IMR-90 (cell line): ENCODE measurements at regions not wholly inside any gene's neighbourhood (a gene's known extent, or its start where the extent isn't known, plus 50 kb on each side); places are given as distances from the start of the nearest gene placed in this dataset.

Source experiments
- ATAC-seq: fragments of 200-7000 bp; cut with Tn5 transposase; 2 replicates; pipeline ENCODE4 v1.9.1; 2020; ENCODE audit warnings: low read depth, mild to moderate bottlenecking, moderate library complexity
- BruUV-seq: library from RNA; stranded (reverse); fragments of 400-500 nt; replicated peaks from 2 replicates; lab custom pipeline; 2021; lab: Mats Ljungman, UMichigan
- CTCF ChIA-PET: fragments of 300-600 bp; formaldehyde crosslinking; extraction: SDS; loops from one replicate; lab custom pipeline; 2021; ENCODE audit warnings: antibody characterized with exemption; lab: Yijun Ruan, JAX
- POLR2A ChIA-PET: fragments of 300-600 bp; sonication (Branson Sonifier 250); formaldehyde crosslinking; loops from one replicate; lab custom pipeline; 2022; ENCODE audit warnings: antibody characterized with exemption; ENCODE audit not compliant: unreplicated experiment; lab: Charles Lee
- DNase-seq: peaks from one replicate; pipeline ENCODE4 v3.0.0; 2013
- H2AFZ ChIP-seq: replicated peaks from 2 replicates; pipeline ENCODE3; 2013; ENCODE audit warnings: low read length, mild to moderate bottlenecking; ENCODE audit not compliant: poor library complexity
- H2AK5ac ChIP-seq: 2 replicates; pipeline ENCODE4 v1.6.1; 2013; ENCODE audit warnings: low read depth, low read length, inconsistent platforms
- H2AK9ac ChIP-seq: replicated peaks from 2 replicates; pipeline ENCODE3; 2013; ENCODE audit warnings: mild to moderate bottlenecking, low read depth, low read length, moderate library complexity; ENCODE audit not compliant: poor library complexity
- H2BK120ac ChIP-seq: 2 replicates; pipeline ENCODE4 v1.6.1; 2013; ENCODE audit warnings: low read depth, low read length, inconsistent platforms
- H2BK15ac ChIP-seq: 3 replicates; pipeline ENCODE4 v1.6.1; 2013; ENCODE audit warnings: low read depth, low read length, inconsistent platforms
- H2BK20ac ChIP-seq: 2 replicates; pipeline ENCODE4 v1.6.1; 2013; ENCODE audit warnings: low read depth, mild to moderate bottlenecking, inconsistent platforms, low read length, moderate library complexity
- H2BK5ac ChIP-seq: 2 replicates; pipeline ENCODE4 v1.6.1; 2013; ENCODE audit warnings: mild to moderate bottlenecking, low read depth, low read length, inconsistent platforms; ENCODE audit not compliant: poor library complexity, severe bottlenecking
- H3K14ac ChIP-seq: replicated peaks from 2 replicates; pipeline ENCODE4 v1.6.1; 2013; ENCODE audit warnings: low read depth, low read length, inconsistent platforms
- H3K18ac ChIP-seq: 2 replicates; pipeline ENCODE4 v1.6.1; 2013; ENCODE audit warnings: low read depth, low read length, control low read depth
- H3K23ac ChIP-seq: 2 replicates; pipeline ENCODE4 v1.6.1; 2013; ENCODE audit warnings: low read depth, low read length, inconsistent platforms
- H3K27ac ChIP-seq: 2 replicates; pipeline ENCODE4 v1.5.1; 2013; ENCODE audit warnings: mild to moderate bottlenecking, control low read depth, low read length; ENCODE audit not compliant: insufficient read depth
- H3K27me3 ChIP-seq: 2 replicates; pipeline ENCODE4 v1.6.1; 2013; ENCODE audit warnings: low read length; ENCODE audit not compliant: control insufficient read depth, insufficient read depth
- H3K36me3 ChIP-seq: 2 replicates; pipeline ENCODE4 v1.6.1; 2013; ENCODE audit warnings: low read length, mixed read lengths; ENCODE audit not compliant: control insufficient read depth, insufficient read depth
- H3K4ac ChIP-seq: 2 replicates; pipeline ENCODE4 v1.6.1; 2013; ENCODE audit warnings: low read depth, low read length, inconsistent platforms
- H3K4me1 ChIP-seq: 2 replicates; pipeline ENCODE4 v1.6.1; 2013; ENCODE audit warnings: low read length, mixed read lengths; ENCODE audit not compliant: control insufficient read depth, insufficient read depth
- H3K4me2 ChIP-seq: 2 replicates; pipeline ENCODE4 v1.6.1; 2013; ENCODE audit warnings: low read depth, mild to moderate bottlenecking, control low read depth, low read length, moderate library complexity
- H3K4me3 ChIP-seq: 2 replicates; pipeline ENCODE4 v1.5.1; 2013; ENCODE audit warnings: low read depth, mild to moderate bottlenecking, control low read depth, low read length, moderate library complexity; ENCODE audit not compliant: insufficient read depth
- H3K56ac ChIP-seq: 2 replicates; pipeline ENCODE4 v1.6.1; 2013; ENCODE audit warnings: low read length, inconsistent platforms; ENCODE audit not compliant: insufficient read depth; ENCODE audit errors: extremely low read depth
- H3K79me1 ChIP-seq, 2 experiments: 2 replicates each; pipeline ENCODE4 v1.6.1; 2013; ENCODE audit warnings: low read length in 2 of 2, inconsistent platforms in 1 of 2, low read depth in 1 of 2
- H3K9ac ChIP-seq: 2 replicates; pipeline ENCODE4 v1.6.1; 2013; ENCODE audit warnings: low read depth, low read length, control low read depth
- H3K9me1 ChIP-seq: 2 replicates; pipeline ENCODE4 v1.6.1; 2013; ENCODE audit warnings: low read length, inconsistent platforms; ENCODE audit not compliant: insufficient read depth
- H3K9me3 ChIP-seq: 2 replicates; pipeline ENCODE4 v1.6.1; 2013; ENCODE audit warnings: low read length; ENCODE audit not compliant: control insufficient read depth, insufficient read depth
- H4K20me1 ChIP-seq: 2 replicates; pipeline ENCODE4 v1.6.1; 2013; ENCODE audit warnings: low read length, inconsistent platforms; ENCODE audit not compliant: insufficient read depth
- H4K5ac ChIP-seq: 2 replicates; pipeline ENCODE4 v1.6.1; 2013; ENCODE audit warnings: mild to moderate bottlenecking, low read depth, low read length, control low read depth
- H4K8ac ChIP-seq, 2 experiments: 2 replicates each; pipeline ENCODE4 v1.6.1; 2013; ENCODE audit warnings: low read depth in 2 of 2, low read length in 2 of 2, control low read depth in 1 of 2, inconsistent platforms in 1 of 2
- H4K91ac ChIP-seq: 2 replicates; pipeline ENCODE4 v1.6.1; 2013; ENCODE audit warnings: low read depth, low read length, inconsistent platforms; ENCODE audit not compliant: insufficient read depth
- BHLHE40 ChIP-seq: fragments of 150-350 bp; IDR thresholded peaks from 2 replicates; pipeline ENCODE4 v1.6.1; 2016; ENCODE audit warnings: mild to moderate bottlenecking, low read depth, low read length
- CEBPB ChIP-seq: IDR thresholded peaks from 2 replicates; pipeline ENCODE4 v1.6.1; 2012; ENCODE audit warnings: low read depth, low read length, improper control_type of control experiment
- CHD1 ChIP-seq: IDR thresholded peaks from 2 replicates; pipeline ENCODE4 v1.6.1; 2012; ENCODE audit warnings: low read depth, low read length, improper control_type of control experiment
- CTCF ChIP-seq: conservative IDR thresholded peaks from 2 replicates; pipeline ENCODE4 v1.5.1; 2012; ENCODE audit warnings: mild to moderate bottlenecking, low read depth, low read length, improper control_type of control experiment
- ELK1 ChIP-seq: fragments of 150-350 bp; IDR thresholded peaks from 2 replicates; pipeline ENCODE4 v1.6.1; 2016; ENCODE audit warnings: low read depth, mild to moderate bottlenecking, low read length, moderate library complexity, borderline replicate concordance
- MAFK ChIP-seq: IDR thresholded peaks from 2 replicates; pipeline ENCODE4 v1.6.1; 2012; ENCODE audit warnings: low read depth, low read length, improper control_type of control experiment
- MAZ ChIP-seq: IDR thresholded peaks from 2 replicates; pipeline ENCODE4 v1.6.1; 2012; ENCODE audit warnings: low read depth, mild to moderate bottlenecking, low read length, improper control_type of control experiment, moderate library complexity, borderline replicate concordance
- MXI1 ChIP-seq: IDR thresholded peaks from 2 replicates; pipeline ENCODE4 v1.6.1; 2012; ENCODE audit warnings: low read depth, mild to moderate bottlenecking, low read length, moderate library complexity, borderline replicate concordance
- POLR2A ChIP-seq: IDR thresholded peaks from 2 replicates; pipeline ENCODE4 v1.6.1; 2012; ENCODE audit warnings: mild to moderate bottlenecking, low read depth, low read length
- RCOR1 ChIP-seq: IDR thresholded peaks from 2 replicates; pipeline ENCODE4 v1.6.1; 2012; ENCODE audit warnings: mild to moderate bottlenecking, low read length, improper control_type of control experiment; ENCODE audit not compliant: insufficient replicate concordance
- SMC3 ChIP-seq: fragments of 150-350 bp; IDR thresholded peaks from 2 replicates; pipeline ENCODE4 v1.6.1; 2016; ENCODE audit warnings: low read depth, mild to moderate bottlenecking, antibody characterized with exemption, low read length, moderate library complexity
- USF2 ChIP-seq: fragments of 150-350 bp; IDR thresholded peaks from 2 replicates; pipeline ENCODE4 v1.6.1; 2017; ENCODE audit warnings: mild to moderate bottlenecking, antibody characterized with exemption, low read length, low read depth
- WGBS, 2 experiments: methylation state at CpG; one replicate each; pipeline versions ENCODE4 v1.1.5 to v1.1.7; 2013; ENCODE audit warnings: missing lambda C conversion rate in 2 of 2; ENCODE audit not compliant: insufficient read length in 1 of 2; ENCODE audit errors: extremely low coverage in 2 of 2; 5-methylcytosine and 5-hydroxymethylcytosine counted together
- dilution Hi-C: fragments of 300-500 bp; cut with HindIII; formaldehyde crosslinking; loops from one replicate; pipeline ENCODE4 v1.14.3; 2018; ENCODE audit warnings: low sequenced_read_pairs; ENCODE audit not compliant: unreplicated experiment
- in situ Hi-C: fragments of 300-500 bp; cut with MboI; formaldehyde crosslinking; loops from 3 replicates; pipeline ENCODE4 v1.14.3; 2019; ENCODE audit warnings: low sequenced_read_pairs, inconsistent platforms, mixed read lengths
- intact Hi-C: fragments of 100-400 bp; cut with micrococcal nuclease; formaldehyde crosslinking; loops from 2 replicates; pipeline ENCODE4 v1.10.0; 2022

- intact Hi-C loops (no loop called here), in situ Hi-C loops (no loop called here), dilution Hi-C loops (no loop called here)
- no peaks in the 10 kb centered on the region for H3K79me1 ChIP-seq
- CTCF ChIA-PET, result no interaction called here
- no peak for ATAC-seq
- WGBS, 2 experiments, result 20% methylated on average over 1 of the region's 1 CpG; no CpG with 5 or more reads in 1 of the 2 experiments
- H4K8ac ChIP-seq, result no peak overlapping the region
- no peaks in the 10 kb centered on the region for H3K9me3 ChIP-seq
- no peak overlapping the region for H3K18ac ChIP-seq
- H2BK15ac ChIP-seq, result no peak overlapping the region
- H3K4ac ChIP-seq, result no peak overlapping the region
- no peak overlapping the region for H2BK20ac ChIP-seq
- H4K5ac ChIP-seq, result no peak overlapping the region
- POLR2A ChIA-PET, result no interaction called here
- H2AK9ac ChIP-seq, result no peak overlapping the region
- no peaks in the 10 kb centered on the region for H4K20me1 ChIP-seq
- H3K27ac ChIP-seq, result no peak overlapping the region
- no peak overlapping the region for H3K9ac ChIP-seq
- H2AFZ ChIP-seq, result no peak overlapping the region
- H3K4me2 ChIP-seq, result no peak overlapping the region
- no peak for TF ChIP-seq MAZ
- TF ChIP-seq CHD1, result no peak
- TF ChIP-seq MXI1, result no peak
- TF ChIP-seq USF2, result no peak
- no peak for TF ChIP-seq SMC3
- no peak for TF ChIP-seq CTCF
- TF ChIP-seq CEBPB, result no peak
- no peak for TF ChIP-seq MAFK
- TF ChIP-seq POLR2A, result no peak
- TF ChIP-seq ELK1, result no peak
- no peak for TF ChIP-seq BHLHE40
- no peak for TF ChIP-seq RCOR1
- H3K36me3 ChIP-seq, result no peaks in the 10 kb centered on the region
- BruUV-seq, result no TSS peak
- H3K27me3 ChIP-seq, result peaks cover 5% of the 10 kb centered on the region
- no peak overlapping the region for H2BK120ac ChIP-seq
- no peak for DNase-seq
- no peak overlapping the region for H3K14ac ChIP-seq
- no peak overlapping the region for H4K91ac ChIP-seq
- no peaks in the 10 kb centered on the region for H3K9me1 ChIP-seq
- H3K56ac ChIP-seq, result no peak overlapping the region
- no peak overlapping the region for H3K23ac ChIP-seq
- no peak overlapping the region for H3K4me3 ChIP-seq
- no peak overlapping the region for H2BK5ac ChIP-seq
- no peaks in the 10 kb centered on the region for H3K4me1 ChIP-seq
- no peak overlapping the region for H2AK5ac ChIP-seq
Measured at GRCh38 chr6:40903456-40903855, 135.6 kb downstream of the UNC5CL start.
